ENCODE measurements at regions not wholly inside any gene's neighbourhood (a gene's known extent, or its start where the extent isn't known, plus 50 kb on each side); places are given as distances from the start of the nearest gene placed in this dataset.
"Not testable (repeated sequence)": the region's sequence is repeated elsewhere in the genome, so short reads cannot be mapped to it uniquely, and the experiment has no call there.

- intact Hi-C loops (cut with micrococcal nuclease), result loop anchor here (5.0 kb wide), 1 partner anchor 99 kb away; no protein-coding TSS in a partner anchor
Measured at GRCh38 chr3:88000853-88001252, 58.0 kb downstream of the CGGBP1 start.

DNA sequence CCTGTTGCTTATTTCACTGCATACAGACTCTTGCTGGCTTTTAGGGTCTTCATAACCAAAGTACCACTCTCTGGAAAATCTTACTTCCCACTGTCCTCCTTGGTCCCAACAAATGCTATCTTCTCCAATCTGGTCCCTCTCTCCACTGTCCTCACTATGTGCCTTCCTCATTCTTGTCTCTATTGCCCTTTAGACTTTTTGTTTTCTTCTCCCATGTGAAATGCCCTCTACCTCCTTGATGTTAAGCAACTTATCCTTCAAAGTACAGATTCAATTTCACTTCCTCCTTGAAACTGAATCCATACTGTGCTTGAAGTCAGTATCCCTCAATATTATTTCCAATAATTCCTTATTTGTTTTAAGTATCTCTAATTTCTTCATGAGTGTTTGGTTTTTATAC lies 60.8 kb downstream of the CGGBP1 start:
- intact Hi-C loops (cut with micrococcal nuclease), result loop anchor here (1.0 kb wide), 1 partner anchor 61 kb away; the partner anchor contains the start of genes CGGBP1 and ZNF654

- intact Hi-C loops (cut with micrococcal nuclease), result loop anchor here (1.0 kb wide), 1 partner anchor 62 kb away; the partner anchor contains the start of genes CGGBP1 and ZNF654
Measured at GRCh38 chr3:87997298-87997697, 61.5 kb downstream of the CGGBP1 start.

DNA sequence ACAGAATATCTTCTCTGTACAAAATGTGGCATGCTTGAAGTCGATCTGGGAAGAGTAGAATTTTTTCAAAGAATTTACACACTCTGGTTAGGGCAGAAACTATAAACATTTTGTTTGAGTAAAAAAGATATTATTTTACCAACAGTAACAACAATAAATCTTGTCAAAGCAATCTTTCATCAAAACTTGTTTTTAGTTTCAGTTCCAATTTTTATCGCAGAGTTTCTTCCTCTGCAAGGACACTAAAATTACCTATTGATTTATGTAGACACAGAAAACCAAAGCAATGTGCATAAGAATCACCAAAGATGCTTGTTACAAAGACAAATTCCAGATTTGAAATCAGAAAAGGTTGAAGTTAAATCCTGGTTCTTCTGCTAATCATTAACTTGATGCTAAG lies 61.9 kb downstream of the CGGBP1 start:
- intact Hi-C loops (cut with micrococcal nuclease), result loop anchor here (1.0 kb wide), 1 partner anchor 62 kb away; the partner anchor contains the start of genes CGGBP1 and ZNF654

GRCh38 chr3:87993566-87993965 lies 65.2 kb downstream of the CGGBP1 start:
- intact Hi-C loops (cut with micrococcal nuclease), result no loop called here

- intact Hi-C loops (cut with micrococcal nuclease), result no loop called here
Measured at GRCh38 chr3:87987952-87988351, 70.9 kb downstream of the CGGBP1 start.

GRCh38 chr3:87982421-87982820 lies 76.4 kb downstream of the CGGBP1 start:
- intact Hi-C loops (cut with micrococcal nuclease), result no loop called here

DNA sequence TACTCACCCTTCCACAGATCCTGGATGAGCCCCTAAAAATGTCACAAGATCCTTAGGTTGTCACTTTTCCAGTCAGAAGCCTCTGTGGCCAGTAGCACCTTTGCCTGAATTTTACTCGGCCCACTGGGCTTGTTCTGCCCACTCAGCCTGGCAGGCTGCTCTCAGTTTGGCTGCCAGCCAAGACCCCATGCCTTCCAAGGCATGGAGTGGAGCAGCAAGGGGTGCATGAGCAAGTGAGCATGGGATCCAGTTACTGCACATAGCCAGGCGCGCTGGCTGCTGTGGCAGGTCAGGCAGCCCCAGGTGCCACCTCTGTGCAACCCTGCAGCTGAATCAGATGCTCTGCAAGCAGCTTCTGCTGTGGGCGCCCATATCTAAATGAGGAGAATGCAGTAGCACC lies 79.3 kb downstream of the CGGBP1 start:
- intact Hi-C loops (cut with micrococcal nuclease), result no loop called here

DNA sequence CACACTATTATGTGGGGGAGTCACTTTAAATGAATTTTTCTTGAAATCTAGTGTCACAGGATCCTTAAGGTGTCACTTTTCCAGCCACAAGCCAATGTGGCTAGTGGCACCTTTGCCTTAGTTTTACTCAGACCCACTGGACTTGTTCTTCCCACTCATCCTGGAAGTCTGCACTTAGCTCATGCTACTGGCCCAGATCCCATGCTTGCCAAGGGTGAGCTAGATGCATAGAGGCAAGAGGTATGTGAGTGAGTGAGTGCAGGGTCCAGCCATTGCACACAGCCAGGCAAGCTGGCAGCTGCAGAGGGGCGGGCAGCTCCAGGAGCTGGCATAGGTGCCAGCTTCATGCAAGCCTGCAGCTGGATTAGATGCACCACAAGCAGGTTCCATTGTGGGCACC lies 81.0 kb downstream of the CGGBP1 start:
- intact Hi-C loops (cut with micrococcal nuclease), result no loop called here

GRCh38 chr3:87975716-87976115 lies 83.1 kb downstream of the CGGBP1 start:
- intact Hi-C loops (cut with micrococcal nuclease), result no loop called here

DNA sequence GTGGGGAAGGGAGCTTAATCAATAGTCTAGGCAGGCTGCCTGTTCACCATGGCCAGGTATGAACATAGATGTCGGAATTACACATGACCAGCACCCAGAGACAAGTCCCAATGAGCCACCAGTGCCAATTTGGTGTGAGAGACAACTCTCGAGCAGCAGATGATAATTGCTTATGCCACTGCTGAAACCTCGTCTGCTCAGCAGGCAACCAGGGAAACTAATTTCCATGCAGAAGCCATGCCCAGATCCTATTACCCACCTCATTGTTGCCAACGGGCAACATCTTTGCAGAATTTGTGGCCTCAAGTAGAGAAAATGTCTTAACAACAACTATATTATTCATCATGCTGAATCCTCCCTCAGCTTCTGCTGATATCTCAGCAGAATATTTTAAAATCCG lies 84.9 kb downstream of the CGGBP1 start:
- intact Hi-C loops (cut with micrococcal nuclease), result no loop called here

DNA sequence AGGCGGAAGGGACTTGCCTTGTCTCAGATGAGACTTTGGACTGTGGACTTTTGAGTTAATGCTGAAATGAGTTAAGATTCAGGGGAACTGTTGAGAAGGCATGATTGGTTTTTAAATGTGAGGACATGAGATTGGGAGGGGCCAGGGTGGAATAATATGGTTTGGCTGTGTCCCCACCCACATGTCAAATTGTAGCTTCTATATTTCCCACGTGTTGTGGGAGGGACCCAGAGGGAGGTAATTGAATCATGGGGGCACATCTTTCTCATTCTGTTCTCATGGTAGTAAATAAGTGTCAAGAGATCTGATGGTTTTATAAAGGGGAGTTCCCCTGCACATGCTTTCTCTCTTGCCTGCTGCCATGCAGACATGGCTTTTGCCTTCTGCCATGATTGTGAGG lies 89.2 kb downstream of the CGGBP1 start:
- intact Hi-C loops (cut with micrococcal nuclease), result no loop called here

DNA sequence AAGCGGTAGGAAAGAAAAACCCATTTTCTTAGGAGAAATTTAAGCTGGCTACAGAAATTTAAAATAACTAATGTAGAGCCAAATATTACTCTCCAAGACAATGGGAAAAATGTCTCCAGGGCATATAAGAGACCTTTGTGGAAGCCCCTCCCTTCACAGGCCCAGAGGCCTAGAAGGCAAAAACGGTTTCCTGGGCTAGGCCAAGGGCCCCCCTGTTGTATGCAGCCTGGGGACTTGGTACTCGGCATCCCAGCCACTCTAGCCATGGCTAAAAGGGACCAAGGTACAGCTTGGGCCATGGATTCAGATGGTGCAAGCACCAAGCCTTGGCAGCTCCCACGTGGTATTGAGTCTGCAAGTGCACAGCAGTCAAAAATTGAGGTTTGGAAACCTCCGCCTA lies 90.1 kb downstream of the CGGBP1 start:
- intact Hi-C loops (cut with micrococcal nuclease), result no loop called here

GRCh38 chr3:87958289-87958688 lies 100.5 kb downstream of the CGGBP1 start:
- intact Hi-C loops (cut with micrococcal nuclease), result no loop called here

DNA sequence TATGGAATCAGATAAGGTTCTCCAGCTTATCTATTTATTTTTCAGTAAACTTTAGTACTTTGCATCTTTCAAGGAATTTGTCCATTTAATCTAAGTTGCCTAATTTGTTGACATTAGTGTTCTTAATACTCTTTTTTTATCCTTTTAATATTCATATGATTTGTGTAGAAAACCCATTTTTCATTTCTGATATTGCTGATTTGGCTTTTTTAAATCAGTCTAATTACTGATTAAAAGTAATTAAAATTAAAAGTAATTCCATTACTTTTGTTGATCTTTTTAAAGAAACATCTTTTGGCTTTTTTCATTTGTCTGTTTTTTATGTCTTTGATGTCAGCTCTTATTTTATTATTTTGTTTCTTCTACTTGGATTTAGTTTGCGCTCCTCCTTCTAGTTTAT lies 101.2 kb downstream of the CGGBP1 start:
- intact Hi-C loops (cut with micrococcal nuclease), result no loop called here

- intact Hi-C loops (cut with micrococcal nuclease), result no loop called here
Measured at GRCh38 chr3:87949879-87950208, 109.0 kb downstream of the CGGBP1 start.

DNA sequence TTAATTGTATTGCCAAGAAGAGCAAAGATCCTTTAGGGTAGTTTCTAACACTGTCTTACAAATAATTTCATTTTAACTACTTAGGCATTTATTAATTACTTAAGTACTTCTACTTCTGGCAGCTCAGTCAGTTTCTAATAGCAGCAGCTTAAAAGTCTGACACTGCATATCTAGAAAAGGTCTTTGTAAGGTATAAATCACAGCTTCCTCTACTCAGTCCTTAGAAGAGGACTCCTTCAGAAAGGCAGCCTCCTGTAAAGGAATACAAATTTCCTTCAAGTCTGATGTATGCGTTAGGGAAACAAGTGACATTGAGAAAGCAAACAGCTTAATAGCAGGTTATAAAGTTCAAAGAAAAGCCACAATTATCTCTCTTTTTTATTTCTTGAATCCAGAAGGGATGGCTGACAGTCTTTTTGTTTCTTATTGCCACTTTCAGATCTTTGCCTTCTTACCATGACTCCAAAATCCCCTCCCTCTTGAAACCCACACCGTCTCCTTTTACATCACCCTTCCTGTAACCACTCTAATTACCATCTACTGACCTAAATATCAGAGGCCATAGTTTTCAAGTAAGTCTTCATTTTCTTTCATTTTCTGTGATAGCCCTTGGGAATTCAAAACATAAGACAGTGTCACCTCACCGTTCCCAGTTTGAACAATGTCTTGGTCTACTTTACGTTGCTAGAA lies 109.5 kb downstream of the CGGBP1 start:
- intact Hi-C loops (cut with micrococcal nuclease), result no loop called here

- intact Hi-C loops (cut with micrococcal nuclease), result not testable (repeated sequence)
Measured at GRCh38 chr3:87946007-87946406, 112.8 kb downstream of the CGGBP1 start.

- intact Hi-C loops (cut with micrococcal nuclease), result not testable (repeated sequence)
Measured at GRCh38 chr3:87942256-87942655, 116.5 kb downstream of the CGGBP1 start.

DNA sequence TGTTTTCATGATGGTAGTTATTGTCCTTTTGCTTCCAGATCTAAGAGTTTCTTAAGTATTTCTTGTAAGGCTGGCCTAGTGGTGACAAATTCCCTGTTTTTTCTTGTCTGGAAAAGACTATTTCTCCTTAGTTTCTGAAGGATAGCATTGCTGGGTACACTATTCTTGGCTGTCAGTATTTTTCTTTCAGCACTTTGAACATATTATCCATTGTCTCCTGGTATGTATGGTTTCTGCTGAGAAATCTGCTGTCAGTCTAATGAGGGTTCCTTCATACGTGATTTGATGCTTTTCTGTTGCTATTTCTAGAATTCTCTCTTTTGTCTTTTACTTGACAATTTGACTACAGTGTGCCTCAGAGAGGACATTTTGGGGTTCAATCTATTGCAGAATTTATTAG lies 134.3 kb downstream of the CGGBP1 start:
- intact Hi-C loops (cut with micrococcal nuclease), result no loop called here

GRCh38 chr3:87920549-87920948 lies 138.3 kb downstream of the CGGBP1 start:
- intact Hi-C loops (cut with micrococcal nuclease), result no loop called here

- intact Hi-C loops (cut with micrococcal nuclease), result loop anchor here (5.0 kb wide), 1 partner anchor 101 kb away; no protein-coding TSS in a partner anchor
Measured at GRCh38 chr3:87901141-87901540, 157.7 kb downstream of the CGGBP1 start.

- intact Hi-C loops (cut with micrococcal nuclease), result loop anchor here (1.0 to 5.0 kb wide), 2 partner anchors 102 to 213 kb away; no protein-coding TSS in a partner anchor
Measured at GRCh38 chr3:87900061-87900460, 158.7 kb downstream of the CGGBP1 start.

Measured in T-helper 1 cell treated with Interleukin-12 subunit alpha and Interleukin-12 subunit beta and Interleukin-4 antibody, amounts not matched to agents 30 ng/mL and 1 ng/mL, for 36 hours (primary cell).